Activated T-cell treated with anti-CD3 and anti-CD28 coated beads, Interleukin-2, amount 50 U/mL, for 4 hours (primary cell): ENCODE measurements at regions not wholly inside any gene's neighbourhood (a gene's known extent, or its start where the extent isn't known, plus 50 kb on each side); places are given as distances from the start of the nearest gene placed in this dataset.

ENCODE experiments used
- ATAC-seq, 2 donors: fragments of 200-7000 bp; cut with Tn5 transposase; one replicate each; pipeline ENCODE4 v1.10.0; 2021
- DNase-seq: peaks from one replicate; pipeline ENCODE4 v3.0.0-alpha.2; 2020
- H3K27me3 Mint-ChIP-seq: one replicate; pipeline ENCODE4 v1.8.0; 2021; ENCODE audit warnings: low read depth, mixed read lengths
- H3K36me3 Mint-ChIP-seq: one replicate; pipeline ENCODE4 v1.8.0; 2022; ENCODE audit warnings: mixed read lengths; ENCODE audit not compliant: insufficient read depth
- H3K4me1 Mint-ChIP-seq: one replicate; pipeline ENCODE4 v1.8.0; 2021; ENCODE audit warnings: low read depth, mixed read lengths
- H3K4me3 Mint-ChIP-seq: one replicate; pipeline ENCODE4 v1.8.0; 2021; ENCODE audit warnings: mild to moderate bottlenecking, moderate library complexity, mixed read lengths
- H3K9me3 Mint-ChIP-seq: one replicate; pipeline ENCODE4 v1.8.0; 2021; ENCODE audit warnings: mixed read lengths

GRCh38 chr3:87615506-87615905, 339.1 kb upstream of the POU1F1 start:
- DNase-seq: no peak
- Mint-ChIP-seq H3K4me1 (no peaks in the 10 kb centered on the region), H3K9me3 (peaks cover 21% of the 10 kb centered on the region), H3K27me3 (no peaks in the 10 kb centered on the region), H3K4me3 (no peak overlapping the region), H3K36me3 (no peaks in the 10 kb centered on the region)
- ATAC-seq: no peak

GRCh38 chr3:87614998-87615397, 338.6 kb upstream of the POU1F1 start:
- DNase-seq (no peak), ATAC-seq (no peak)
- Mint-ChIP-seq H3K36me3 (no peaks in the 10 kb centered on the region), H3K27me3 (no peaks in the 10 kb centered on the region), H3K4me3 (no peak overlapping the region), H3K9me3 (peaks cover 21% of the 10 kb centered on the region), H3K4me1 (no peaks in the 10 kb centered on the region)

GRCh38 chr3:87607234-87607633, 330.9 kb upstream of the POU1F1 start:
- Mint-ChIP-seq H3K4me3 (no peak overlapping the region), H3K4me1 (no peaks in the 10 kb centered on the region), H3K27me3 (no peaks in the 10 kb centered on the region), H3K9me3 (peaks cover 3% of the 10 kb centered on the region), H3K36me3 (no peaks in the 10 kb centered on the region)
- DNase-seq (no peak), ATAC-seq (no peak)

GRCh38 chr3:87595798-87596197, 319.4 kb upstream of the POU1F1 start:
- no peaks in the 10 kb centered on the region for H3K4me1 Mint-ChIP-seq
- no peaks in the 10 kb centered on the region for H3K27me3 Mint-ChIP-seq
- no peak overlapping the region for H3K4me3 Mint-ChIP-seq
- DNase-seq (no peak), ATAC-seq (no peak)
- no peaks in the 10 kb centered on the region for H3K36me3 Mint-ChIP-seq
- H3K9me3 Mint-ChIP-seq: peaks cover 22% of the 10 kb centered on the region

GRCh38 chr3:87581240-87581639, 304.9 kb upstream of the POU1F1 start:
- peaks cover 8% of the 10 kb centered on the region for H3K9me3 Mint-ChIP-seq
- H3K36me3 Mint-ChIP-seq: no peaks in the 10 kb centered on the region
- ATAC-seq: no peak
- DNase-seq: no peak
- no peaks in the 10 kb centered on the region for H3K27me3 Mint-ChIP-seq
- no peaks in the 10 kb centered on the region for H3K4me1 Mint-ChIP-seq
- H3K4me3 Mint-ChIP-seq: no peak overlapping the region

- H3K4me1 Mint-ChIP-seq: no peaks in the 10 kb centered on the region
- no peaks in the 10 kb centered on the region for H3K27me3 Mint-ChIP-seq
- H3K4me3 Mint-ChIP-seq: no peak overlapping the region
- ATAC-seq (no peak), DNase-seq (no peak)
- no peaks in the 10 kb centered on the region for H3K36me3 Mint-ChIP-seq
- no peaks in the 10 kb centered on the region for H3K9me3 Mint-ChIP-seq
Observed at GRCh38 chr3:87576752-87577151, 300.4 kb upstream of the POU1F1 start.

GRCh38 chr3:87575550-87575949, 299.2 kb upstream of the POU1F1 start:
- H3K36me3 Mint-ChIP-seq: no peaks in the 10 kb centered on the region
- H3K9me3 Mint-ChIP-seq: no peaks in the 10 kb centered on the region
- no peak overlapping the region for H3K4me3 Mint-ChIP-seq
- no peak for DNase-seq
- ATAC-seq: no peak
- H3K4me1 Mint-ChIP-seq: no peaks in the 10 kb centered on the region
- H3K27me3 Mint-ChIP-seq: no peaks in the 10 kb centered on the region

- ATAC-seq (no peak), DNase-seq (no peak)
- H3K36me3 Mint-ChIP-seq: no peaks in the 10 kb centered on the region
- H3K4me1 Mint-ChIP-seq: no peaks in the 10 kb centered on the region
- H3K4me3 Mint-ChIP-seq: no peak overlapping the region
- H3K9me3 Mint-ChIP-seq: no peaks in the 10 kb centered on the region
- H3K27me3 Mint-ChIP-seq: no peaks in the 10 kb centered on the region
Observed at GRCh38 chr3:87568331-87568730, 291.9 kb upstream of the POU1F1 start.

- H3K4me3 Mint-ChIP-seq: no peak overlapping the region
- H3K36me3 Mint-ChIP-seq: no peaks in the 10 kb centered on the region
- no peaks in the 10 kb centered on the region for H3K27me3 Mint-ChIP-seq
- no peak for ATAC-seq
- H3K9me3 Mint-ChIP-seq: no peaks in the 10 kb centered on the region
- no peaks in the 10 kb centered on the region for H3K4me1 Mint-ChIP-seq
- no peak for DNase-seq
Observed at GRCh38 chr3:87564438-87564837, 288.1 kb upstream of the POU1F1 start.

- Mint-ChIP-seq H3K4me1 (no peaks in the 10 kb centered on the region), H3K27me3 (no peaks in the 10 kb centered on the region), H3K9me3 (no peaks in the 10 kb centered on the region), H3K4me3 (no peak overlapping the region), H3K36me3 (no peaks in the 10 kb centered on the region)
- DNase-seq: no peak
- no peak for ATAC-seq
Observed at GRCh38 chr3:87563712-87564111, 287.3 kb upstream of the POU1F1 start.

- DNase-seq (no peak), ATAC-seq (no peak)
- Mint-ChIP-seq H3K4me3 (no peak overlapping the region), H3K36me3 (no peaks in the 10 kb centered on the region), H3K4me1 (no peaks in the 10 kb centered on the region), H3K27me3 (no peaks in the 10 kb centered on the region), H3K9me3 (no peaks in the 10 kb centered on the region)
Observed at GRCh38 chr3:87558492-87558891, 282.1 kb upstream of the POU1F1 start.

GRCh38 chr3:87555290-87555689, 278.9 kb upstream of the POU1F1 start:
- Mint-ChIP-seq H3K27me3 (no peaks in the 10 kb centered on the region), H3K4me3 (no peak overlapping the region), H3K9me3 (no peaks in the 10 kb centered on the region), H3K4me1 (no peaks in the 10 kb centered on the region), H3K36me3 (no peaks in the 10 kb centered on the region)
- ATAC-seq: no peak
- no peak for DNase-seq

GRCh38 chr3:87553058-87553457, 276.7 kb upstream of the POU1F1 start:
- ATAC-seq (no peak), DNase-seq (no peak)
- Mint-ChIP-seq H3K4me3 (no peak overlapping the region), H3K9me3 (no peaks in the 10 kb centered on the region), H3K27me3 (no peaks in the 10 kb centered on the region), H3K36me3 (no peaks in the 10 kb centered on the region), H3K4me1 (no peaks in the 10 kb centered on the region)

- ATAC-seq (no peak), DNase-seq (no peak)
- Mint-ChIP-seq H3K4me1 (no peaks in the 10 kb centered on the region), H3K4me3 (no peak overlapping the region), H3K36me3 (no peaks in the 10 kb centered on the region), H3K9me3 (no peaks in the 10 kb centered on the region), H3K27me3 (no peaks in the 10 kb centered on the region)
Observed at GRCh38 chr3:87550892-87551291, 274.5 kb upstream of the POU1F1 start.

GRCh38 chr3:87549208-87549607, 272.8 kb upstream of the POU1F1 start:
- DNase-seq (no peak), ATAC-seq (no peak)
- no peaks in the 10 kb centered on the region for H3K9me3 Mint-ChIP-seq
- H3K4me3 Mint-ChIP-seq: no peak overlapping the region
- H3K4me1 Mint-ChIP-seq: no peaks in the 10 kb centered on the region
- no peaks in the 10 kb centered on the region for H3K36me3 Mint-ChIP-seq
- no peaks in the 10 kb centered on the region for H3K27me3 Mint-ChIP-seq

- Mint-ChIP-seq H3K4me3 (no peak overlapping the region), H3K27me3 (no peaks in the 10 kb centered on the region), H3K4me1 (no peaks in the 10 kb centered on the region), H3K9me3 (no peaks in the 10 kb centered on the region), H3K36me3 (no peaks in the 10 kb centered on the region)
- DNase-seq: no peak
- ATAC-seq: no peak
Observed at GRCh38 chr3:87548271-87548670, 271.9 kb upstream of the POU1F1 start.
